HEK293 (cell line): ENCODE measurements at regions not wholly inside any gene's neighbourhood (a gene's known extent, or its start where the extent isn't known, plus 50 kb on each side); places are given as distances from the start of the nearest gene placed in this dataset.

Source experiments
- CTCF ChIP-seq: fragments of 450-650 bp; formaldehyde crosslinking; IDR thresholded peaks from 2 replicates; pipeline ENCODE4 v1.5.1; 2016; ENCODE audit warnings: missing biosample characterization, missing genetic modification characterization
- ZBTB8A ChIP-seq: fragments of 450-650 bp; formaldehyde crosslinking; IDR thresholded peaks from 2 replicates; pipeline ENCODE4 v1.5.1; 2016; ENCODE audit warnings: missing biosample characterization, missing genetic modification characterization
- ZNF37A ChIP-seq: fragments of 450-650 bp; IDR thresholded peaks from 2 replicates; pipeline ENCODE4 v1.5.1; 2018; ENCODE audit warnings: missing biosample characterization, missing genetic modification characterization
- ZNF433 ChIP-seq: fragments of 450-650 bp; formaldehyde crosslinking; IDR thresholded peaks from 2 replicates; pipeline ENCODE4 v1.5.1; 2016; ENCODE audit warnings: missing biosample characterization, missing genetic modification characterization, low read depth
- ZNF549 ChIP-seq: fragments of 450-650 bp; IDR thresholded peaks from 2 replicates; pipeline ENCODE4 v1.5.1; 2018; ENCODE audit warnings: missing biosample characterization, missing genetic modification characterization, mild to moderate bottlenecking, inconsistent platforms, moderate library complexity
- ZNF776 ChIP-seq: fragments of 450-650 bp; formaldehyde crosslinking; IDR thresholded peaks from 2 replicates; pipeline ENCODE4 v1.5.0; 2017; ENCODE audit warnings: missing biosample characterization, missing genetic modification characterization, borderline replicate concordance

GRCh38 chr15:38746211-38746610 is 181.6 kb upstream of the RASGRP1 start:
- TF ChIP-seq ZBTB8A (tag by site-specific recombination): no peak
- no peak for TF ChIP-seq CTCF (tag by site-specific recombination)
- no peak for TF ChIP-seq ZNF433 (tag by site-specific recombination)
- TF ChIP-seq ZNF776 (tag by site-specific recombination): no peak
- no peak for TF ChIP-seq ZNF549 (tag by site-specific recombination)
- no peak for TF ChIP-seq ZNF37A (tag by site-specific recombination)
